Stimulated activated CD4-positive, alpha-beta T cell treated with anti-CD3 and anti-CD28 coated beads, Interleukin-1b, Interleukin-23, amount 100 ng/mL, for 4 hours (primary cell): ENCODE measurements at regions not wholly inside any gene's neighbourhood (a gene's known extent, or its start where the extent isn't known, plus 50 kb on each side); places are given as distances from the start of the nearest gene placed in this dataset.
"Not testable (repeated sequence)": the region's sequence is repeated elsewhere in the genome, so short reads cannot be mapped to it uniquely, and the experiment has no call there.

ENCODE experiments used
- DNase-seq, 2 donors: peaks; one replicate each; pipeline ENCODE4 v3.0.0-alpha.2; 2020; ENCODE audit warnings: low read depth in 2 of 2

GRCh38 chr20:4358552-4358951 lies 109.5 kb upstream of the ADRA1D start:
- no peak for DNase-seq

GRCh38 chr20:4352348-4352747 lies 103.3 kb upstream of the ADRA1D start:
- no peak for DNase-seq

- DNase-seq, result no peak
These were observed 101.0 kb upstream of the ADRA1D start for GRCh38 chr20:4350096-4350495.

- no peak for DNase-seq
These were observed 95.6 kb upstream of the ADRA1D start for GRCh38 chr20:4344670-4345069.

- DNase-seq, result no peak
These were observed 93.5 kb upstream of the ADRA1D start for GRCh38 chr20:4342609-4343008.

- DNase-seq, result no peak
These were observed 92.9 kb upstream of the ADRA1D start for GRCh38 chr20:4341804-4342485.

- no peak for DNase-seq
These were observed 86.6 kb upstream of the ADRA1D start for GRCh38 chr20:4335722-4336121.

GRCh38 chr20:4332121-4332860 lies 83.2 kb upstream of the ADRA1D start:
- no peak for DNase-seq

- DNase-seq, result no peak
These were observed 80.9 kb upstream of the ADRA1D start for GRCh38 chr20:4330011-4330410.

GRCh38 chr20:4329232-4329631 lies 80.1 kb upstream of the ADRA1D start:
- no peak for DNase-seq

GRCh38 chr20:4328541-4328940 lies 79.5 kb upstream of the ADRA1D start:
- no peak for DNase-seq

- no peak for DNase-seq
These were observed 78.9 kb upstream of the ADRA1D start for GRCh38 chr20:4327956-4328355.

- no peak for DNase-seq
These were observed 77.3 kb upstream of the ADRA1D start for GRCh38 chr20:4326195-4327065.

- no peak for DNase-seq
These were observed 76.6 kb upstream of the ADRA1D start for GRCh38 chr20:4325548-4326187.

- DNase-seq, result no peak
These were observed 75.6 kb upstream of the ADRA1D start for GRCh38 chr20:4324611-4325243.

- DNase-seq, result no peak
These were observed 73.4 kb upstream of the ADRA1D start for GRCh38 chr20:4322499-4322898.

- DNase-seq, result no peak
These were observed 71.2 kb upstream of the ADRA1D start for GRCh38 chr20:4320291-4320690.

- no peak for DNase-seq
These were observed 69.8 kb upstream of the ADRA1D start for GRCh38 chr20:4318891-4319290.

- not testable (repeated sequence) for DNase-seq
These were observed 61.5 kb upstream of the ADRA1D start for GRCh38 chr20:4310616-4311015.

GRCh38 chr20:4306206-4306605 lies 57.1 kb upstream of the ADRA1D start:
- DNase-seq, result no peak

- DNase-seq, result no peak
These were observed 56.0 kb upstream of the ADRA1D start for GRCh38 chr20:4305091-4305490.

GRCh38 chr20:4304601-4305000 lies 55.5 kb upstream of the ADRA1D start:
- DNase-seq, result no peak
